COR-L47 (cell line): ENCODE measurements at regions not wholly inside any gene's neighbourhood (a gene's known extent, or its start where the extent isn't known, plus 50 kb on each side); places are given as distances from the start of the nearest gene placed in this dataset.
"Not testable (repeated sequence)": the region's sequence is repeated elsewhere in the genome, so short reads cannot be mapped to it uniquely, and the experiment has no call there.

Experiments used
- DNase-seq: peaks from one replicate; lab custom pipeline; 2025; lab: John Stamatoyannopoulos, UW

DNA sequence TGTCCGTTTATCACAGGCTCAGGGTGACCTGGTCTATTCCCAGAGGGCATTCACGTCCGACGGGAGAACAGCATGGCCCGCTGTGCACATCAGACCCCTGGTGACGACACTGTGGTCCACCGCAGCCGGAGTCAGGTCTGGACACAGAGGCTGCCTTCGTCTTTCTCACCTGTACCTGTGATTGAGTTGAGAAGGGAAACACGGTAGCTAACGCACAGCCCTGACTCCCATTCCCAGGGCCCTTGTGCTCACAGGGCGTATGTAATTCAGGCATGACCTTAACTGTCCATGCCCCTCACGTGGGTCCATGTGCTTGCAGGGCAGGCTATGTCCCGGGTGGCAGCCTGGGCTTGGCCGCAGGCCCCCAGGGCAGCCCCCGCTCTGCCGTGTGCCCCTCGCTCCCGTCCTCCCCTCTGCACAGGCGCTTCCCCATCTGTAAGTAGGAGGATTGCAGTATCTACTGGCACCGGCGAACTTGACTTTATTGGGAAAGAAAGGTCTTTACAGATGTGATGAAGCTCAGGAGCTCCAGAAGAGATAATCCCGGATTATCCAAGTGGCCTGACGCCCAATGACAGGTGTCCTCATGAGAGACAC is 221.3 kb upstream of the TCERG1L start:
- no peak for DNase-seq

DNA sequence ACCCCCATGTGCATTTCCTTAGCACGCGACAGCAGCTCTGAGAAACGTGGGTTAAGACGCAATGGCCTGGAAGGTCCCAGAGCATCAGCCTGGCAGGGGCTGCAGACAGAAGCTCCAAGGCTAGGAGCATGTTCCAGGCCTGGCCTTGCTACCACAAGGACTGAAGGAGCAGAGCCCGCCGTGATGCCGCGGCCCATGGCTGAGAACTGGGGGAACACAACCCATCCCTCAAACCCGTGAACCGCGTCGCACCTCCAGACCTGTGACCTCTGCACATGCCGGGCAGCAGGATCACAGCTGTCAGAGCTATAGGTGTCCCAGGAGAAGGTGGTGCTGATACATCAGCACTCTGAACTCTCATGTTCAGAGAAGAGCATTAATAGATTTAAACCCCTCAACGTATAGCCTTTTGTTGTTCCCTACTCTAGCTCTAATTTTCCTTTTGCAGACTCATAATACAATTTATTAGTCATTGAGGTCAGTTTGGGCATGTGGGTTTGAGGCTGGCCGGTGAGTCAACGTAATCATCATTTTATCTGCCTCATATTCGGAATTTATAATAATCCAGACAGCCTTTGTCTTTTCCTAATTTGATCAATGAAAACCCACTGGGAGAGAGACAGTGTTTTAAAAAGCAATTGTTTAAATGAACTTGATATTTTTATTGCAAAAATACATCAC is 222.5 kb upstream of the TCERG1L start:
- DNase-seq, result no peak

DNA sequence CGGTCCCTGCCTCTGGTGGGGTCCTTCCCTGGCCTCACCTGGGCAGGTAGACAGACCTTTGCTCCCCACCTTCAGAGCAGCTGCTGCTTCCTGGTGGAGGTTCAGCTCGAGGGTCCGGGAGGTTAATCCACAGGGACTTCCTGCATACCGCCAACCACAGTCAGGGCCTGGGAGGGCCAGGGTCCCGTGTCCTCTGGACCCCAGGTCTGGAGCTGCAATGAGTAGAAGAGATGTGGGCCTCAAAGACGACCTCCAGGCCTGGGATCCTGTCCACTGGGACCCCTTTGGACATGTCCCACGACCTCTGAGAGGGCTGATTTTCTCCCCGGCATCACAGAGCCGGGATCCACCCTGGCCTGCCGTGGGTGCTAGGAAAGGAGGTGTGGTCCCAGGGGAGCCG is 223.3 kb upstream of the TCERG1L start:
- no peak for DNase-seq

DNA sequence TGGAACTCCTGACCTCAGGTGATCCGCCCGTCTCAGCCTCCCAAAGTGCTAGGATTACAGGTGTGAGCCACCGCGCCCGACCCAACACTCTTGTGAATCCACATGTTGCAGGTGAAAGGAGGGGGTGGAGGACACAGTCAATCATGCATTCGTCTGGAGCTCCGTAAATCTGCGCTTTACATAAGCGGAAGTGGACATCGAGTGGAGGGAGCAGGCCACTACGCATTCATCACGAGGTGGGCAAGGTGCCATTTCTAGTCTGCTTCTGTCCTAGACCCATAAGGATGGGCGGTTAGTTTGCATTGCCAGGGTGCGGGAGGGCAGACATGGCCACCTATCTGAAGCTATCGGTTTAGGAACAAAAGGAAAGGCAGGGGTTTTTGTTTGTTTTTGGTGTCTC is 225.2 kb upstream of the TCERG1L start:
- DNase-seq, result no peak

DNA sequence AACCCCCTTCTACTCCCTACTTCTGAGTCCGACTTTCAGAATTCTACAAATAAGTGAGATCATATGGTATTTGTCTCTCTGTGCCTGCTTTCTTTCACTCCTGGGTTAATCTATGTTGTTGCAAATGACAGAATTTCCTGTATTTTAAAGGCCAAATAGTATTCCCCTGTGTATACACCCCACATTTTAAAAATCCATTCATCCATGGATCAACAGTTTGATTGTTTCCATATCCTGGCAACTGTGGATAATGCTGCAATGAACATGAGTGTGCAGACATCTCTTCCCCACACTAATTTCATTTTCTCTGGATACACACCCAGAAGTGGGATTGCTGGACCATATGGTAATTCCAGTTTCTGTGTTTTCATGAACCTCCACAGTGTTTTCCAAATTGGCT is 225.8 kb upstream of the TCERG1L start:
- DNase-seq, result no peak

DNA sequence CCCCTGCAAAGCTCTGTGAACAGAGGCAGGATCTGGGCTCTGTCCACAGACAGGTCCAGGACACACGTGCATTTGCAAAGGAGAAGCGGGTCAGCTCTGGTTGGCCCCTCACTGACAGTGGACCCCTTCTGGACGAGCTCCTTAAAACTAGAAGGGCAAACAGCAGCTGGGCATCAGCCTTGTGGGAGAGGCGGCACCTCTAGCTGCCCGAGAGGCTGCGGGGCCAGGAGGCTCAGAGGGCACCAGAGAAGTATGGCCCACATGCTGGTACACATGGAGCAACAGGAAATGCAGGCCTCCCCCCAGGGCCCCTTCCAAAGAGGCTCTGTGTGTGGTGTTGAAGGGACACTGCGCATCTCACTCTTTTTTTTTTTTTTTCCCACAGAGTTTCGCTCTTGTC is 233.0 kb upstream of the TCERG1L start:
- DNase-seq, result no peak

DNA sequence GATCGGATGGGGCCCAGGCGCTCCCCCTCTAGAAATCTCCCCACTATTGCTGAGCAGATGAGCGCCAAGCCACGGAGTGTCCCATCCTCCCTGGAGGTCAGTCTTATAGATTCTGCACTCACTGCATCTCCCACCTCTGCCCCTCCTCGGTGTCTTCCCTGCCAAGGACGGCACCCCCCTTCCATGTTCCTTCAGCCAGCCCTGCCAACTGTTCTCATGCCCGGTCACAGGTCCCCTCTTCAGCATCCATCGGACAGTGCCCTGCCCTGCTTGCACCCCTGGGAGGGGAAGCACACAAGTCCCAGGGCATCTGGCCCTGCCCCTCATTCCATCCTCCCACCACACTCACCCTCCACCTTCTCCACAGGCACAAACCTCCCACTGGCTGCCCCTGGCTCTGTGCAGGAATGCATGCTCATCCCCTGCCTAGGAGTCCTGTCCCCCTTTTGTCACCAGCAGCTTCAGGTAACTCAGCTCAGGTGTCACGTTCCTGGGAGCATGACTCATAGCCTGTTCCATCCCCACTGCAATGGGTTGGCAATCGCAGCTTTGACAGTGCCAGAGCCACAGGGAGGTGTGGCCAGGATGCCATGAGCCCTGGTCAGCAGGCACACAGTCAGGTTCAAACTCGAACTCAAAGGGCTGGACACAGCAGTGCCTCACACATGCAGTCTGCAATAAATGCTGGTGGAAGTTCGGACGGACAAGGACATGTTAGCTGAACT is 234.7 kb upstream of the TCERG1L start:
- DNase-seq, result no peak

DNA sequence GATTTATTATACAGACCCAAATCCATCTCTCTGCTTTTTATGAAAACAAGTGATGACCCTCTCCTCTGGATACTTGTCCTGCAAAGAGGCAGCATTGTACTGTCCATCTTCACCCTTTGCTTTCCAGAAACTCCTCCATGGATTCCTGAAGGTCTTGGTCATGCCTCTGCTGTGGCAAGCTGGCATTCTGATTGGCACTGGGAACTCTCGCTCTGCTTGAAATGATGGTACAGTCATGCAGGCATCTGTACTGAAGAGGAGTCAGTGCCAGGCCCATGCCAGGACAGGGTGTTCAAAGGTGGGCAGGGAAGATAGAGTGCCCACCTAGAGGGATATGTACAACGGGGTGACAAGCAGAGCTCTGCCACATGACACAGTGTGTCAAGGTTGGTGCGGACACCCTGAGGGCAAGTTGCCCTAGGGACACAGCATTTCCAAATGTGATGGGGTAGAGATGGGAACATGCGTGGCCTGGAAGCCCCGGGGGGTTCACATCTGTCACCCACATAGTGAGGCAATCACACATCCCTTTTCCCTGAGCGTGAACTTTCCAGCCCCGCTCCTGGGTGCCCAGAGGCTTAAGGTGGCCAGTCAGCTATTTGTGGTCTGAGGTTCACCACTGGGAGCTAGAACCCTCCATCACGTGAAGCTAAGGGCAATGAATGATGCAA is 235.7 kb upstream of the TCERG1L start:
- DNase-seq, result no peak

DNA sequence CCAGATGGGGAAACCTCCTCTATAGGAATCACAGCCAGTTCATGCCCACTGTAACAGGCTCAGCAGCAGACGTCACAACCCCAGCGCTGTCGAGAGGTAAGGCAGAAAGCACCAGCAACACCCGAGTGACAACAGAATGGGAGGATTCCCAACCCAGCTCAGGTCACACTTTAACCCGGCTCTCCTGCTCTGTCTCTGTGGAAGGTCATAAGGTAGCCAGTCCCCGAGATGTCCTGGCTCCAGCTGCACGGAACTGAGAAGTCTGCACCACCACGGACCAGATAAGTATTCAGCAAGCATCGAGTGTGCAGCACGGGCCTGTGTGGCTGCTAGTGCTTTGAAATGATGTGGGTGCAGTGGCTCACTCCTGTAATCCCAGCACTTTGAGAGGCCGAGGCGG is 236.7 kb upstream of the TCERG1L start:
- DNase-seq, result no peak

DNA sequence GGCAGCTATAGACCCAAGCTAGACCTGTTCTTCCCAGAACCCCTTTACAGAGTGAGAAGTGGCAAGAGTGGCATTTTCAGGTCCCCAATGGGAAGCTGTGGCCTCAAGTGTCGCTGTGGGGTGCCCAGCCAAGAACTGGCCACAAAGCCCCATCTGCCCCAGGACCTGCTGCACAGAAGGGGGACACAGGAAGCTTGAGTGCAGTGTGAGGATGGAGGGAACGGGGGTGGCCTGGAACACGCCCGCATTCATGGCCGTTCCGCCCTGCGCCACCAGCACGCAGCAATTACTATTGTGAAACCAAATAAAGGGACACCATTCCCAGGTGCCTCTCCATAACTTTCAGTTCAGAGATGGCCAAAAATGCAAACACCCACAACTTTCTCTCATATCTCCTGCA is 237.6 kb upstream of the TCERG1L start:
- DNase-seq, result no peak

DNA sequence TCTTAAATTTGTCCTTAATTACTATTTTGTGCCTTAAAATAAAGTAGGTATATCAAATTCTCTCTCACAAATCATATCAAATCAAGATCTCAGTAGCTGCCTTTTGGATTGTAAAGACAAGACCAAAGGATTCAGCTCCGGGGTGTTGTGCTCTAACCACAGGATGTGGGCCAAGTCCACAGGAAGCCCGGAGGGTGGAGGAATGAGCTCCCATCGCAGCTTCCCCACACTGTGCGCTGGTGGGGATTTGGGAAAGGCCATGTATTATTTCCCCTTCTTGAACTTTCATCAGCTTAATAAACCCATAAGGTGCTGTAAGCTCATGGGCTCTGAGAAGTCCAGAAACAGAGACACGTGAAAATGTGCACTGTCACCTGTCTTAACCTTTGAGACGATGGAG is 241.6 kb upstream of the TCERG1L start:
- DNase-seq, result no peak

DNA sequence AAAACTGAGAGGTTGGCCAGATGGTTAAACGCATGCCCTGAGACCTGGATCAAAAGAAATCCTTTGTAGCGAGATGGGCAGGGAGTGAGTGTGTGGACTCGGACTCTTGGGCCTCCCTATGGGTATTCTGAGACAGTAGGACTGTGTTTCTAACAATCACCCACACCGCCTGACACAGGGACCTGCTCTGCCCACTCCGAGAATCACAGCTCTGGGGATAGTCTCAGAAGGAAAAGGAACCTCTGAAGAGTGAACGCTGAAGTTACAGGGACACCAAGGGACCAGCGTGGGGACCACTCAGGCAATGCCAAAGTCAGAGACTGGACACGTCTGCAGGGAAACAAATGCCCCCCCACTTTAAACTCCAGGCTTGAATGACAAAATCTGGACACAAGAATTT is 242.1 kb upstream of the TCERG1L start:
- no peak for DNase-seq

DNA sequence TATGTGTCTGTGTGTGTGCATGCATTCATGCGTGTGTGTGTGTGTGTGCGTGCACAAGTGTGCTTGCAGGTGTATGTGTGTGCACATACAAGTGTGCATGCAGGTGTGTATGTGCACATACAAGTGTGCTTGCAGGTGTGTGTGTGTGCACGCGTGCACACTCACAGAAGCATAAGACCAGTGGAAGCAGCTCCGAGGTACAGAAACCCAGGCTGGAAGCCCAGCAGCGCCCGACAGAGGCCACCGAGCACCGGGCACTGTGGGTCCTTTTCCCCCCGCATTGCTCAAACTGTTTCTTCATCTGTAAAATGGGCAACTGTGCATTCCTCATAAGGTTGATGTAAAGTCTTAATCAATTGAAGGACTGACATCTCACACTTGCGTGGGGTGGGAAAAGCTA is 243.3 kb upstream of the TCERG1L start:
- no peak for DNase-seq

DNA sequence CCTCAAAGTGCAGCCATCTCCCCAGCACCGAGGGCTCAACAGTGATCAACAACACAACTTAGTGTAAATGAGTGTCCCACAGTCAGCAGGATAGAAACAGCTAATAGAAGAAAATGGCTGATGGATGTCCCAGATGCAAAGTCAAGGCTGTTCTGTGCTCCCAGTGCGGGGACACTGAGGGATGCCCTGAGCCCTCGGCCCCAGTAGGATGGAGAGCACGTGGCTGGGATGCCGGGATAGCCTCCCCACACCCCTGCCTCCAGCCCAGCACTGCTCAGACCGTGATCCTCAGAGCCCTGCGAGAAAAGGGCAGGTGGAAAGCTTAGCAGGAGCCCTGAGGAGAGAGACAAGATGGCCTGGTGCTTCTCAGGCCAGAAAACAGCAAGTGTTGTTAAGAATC is 243.9 kb upstream of the TCERG1L start:
- DNase-seq, result no peak

DNA sequence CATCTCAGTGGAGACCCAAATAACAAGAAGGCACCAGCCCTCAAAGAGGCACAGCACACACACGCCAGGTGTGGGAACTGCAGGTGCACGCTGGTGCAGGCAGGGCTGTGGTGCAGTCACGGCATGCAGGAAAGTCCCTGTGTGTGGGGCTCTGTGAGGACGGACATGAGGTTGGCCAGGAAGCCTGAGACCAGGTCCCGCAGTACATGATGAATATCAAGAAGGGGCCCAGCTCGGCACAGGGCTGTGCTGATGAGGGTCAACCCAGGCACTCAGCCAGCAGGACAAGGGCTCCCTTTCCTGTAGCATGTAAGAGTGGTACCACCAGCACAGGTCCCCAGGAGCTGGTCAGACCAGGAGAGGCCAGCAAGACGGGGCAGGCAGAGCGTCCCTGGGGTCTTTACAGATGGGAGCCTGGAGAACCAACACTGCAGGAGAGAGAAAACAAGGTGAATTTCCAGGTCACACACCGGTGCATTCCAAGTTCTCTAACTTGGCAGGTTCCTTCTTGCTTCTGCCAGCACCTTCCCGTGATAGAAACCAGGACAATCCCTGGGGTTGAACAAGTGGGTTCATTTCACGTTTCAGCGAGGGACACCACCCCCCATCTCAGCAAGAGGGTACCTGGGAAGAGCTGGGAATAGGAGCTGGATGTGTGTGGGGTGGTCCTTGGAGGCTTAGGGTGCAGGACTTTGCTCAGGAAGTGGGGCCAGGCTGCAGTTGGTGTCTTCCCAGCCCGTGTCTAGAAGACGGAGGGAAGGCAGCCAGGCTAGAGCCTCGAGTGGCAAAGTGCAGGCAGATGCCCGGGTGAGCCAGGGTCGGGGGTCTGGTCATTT is 244.8 kb upstream of the TCERG1L start:
- DNase-seq, result no peak

DNA sequence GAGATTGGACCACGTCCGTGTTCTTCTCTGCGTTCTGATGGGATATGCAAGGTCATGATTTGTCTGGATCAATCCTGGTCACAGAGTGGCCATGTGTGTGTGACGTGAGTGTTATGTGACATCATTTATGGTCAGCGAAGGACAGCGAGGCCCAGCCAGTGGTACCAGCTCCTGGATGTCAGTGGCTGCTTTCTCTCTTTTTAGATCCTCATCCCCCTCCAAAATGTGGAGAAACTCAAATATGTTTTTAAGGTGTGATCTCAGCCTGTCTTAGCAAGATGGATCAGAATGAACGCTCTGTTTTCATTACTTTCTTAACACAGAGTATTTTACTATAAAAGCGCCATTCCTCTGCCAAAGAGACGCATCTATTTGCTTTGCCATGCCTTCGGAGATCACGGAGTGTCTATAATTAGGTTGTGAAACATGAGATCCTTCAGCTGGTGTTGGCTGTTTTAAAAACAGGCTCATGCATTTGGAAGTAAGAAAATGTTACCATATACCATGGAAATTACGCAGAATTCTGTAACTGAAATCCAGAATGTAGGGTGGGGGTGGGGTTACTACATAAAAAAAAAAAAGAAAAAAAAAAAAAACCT is 245.5 kb upstream of the TCERG1L start:
- no peak for DNase-seq

DNA sequence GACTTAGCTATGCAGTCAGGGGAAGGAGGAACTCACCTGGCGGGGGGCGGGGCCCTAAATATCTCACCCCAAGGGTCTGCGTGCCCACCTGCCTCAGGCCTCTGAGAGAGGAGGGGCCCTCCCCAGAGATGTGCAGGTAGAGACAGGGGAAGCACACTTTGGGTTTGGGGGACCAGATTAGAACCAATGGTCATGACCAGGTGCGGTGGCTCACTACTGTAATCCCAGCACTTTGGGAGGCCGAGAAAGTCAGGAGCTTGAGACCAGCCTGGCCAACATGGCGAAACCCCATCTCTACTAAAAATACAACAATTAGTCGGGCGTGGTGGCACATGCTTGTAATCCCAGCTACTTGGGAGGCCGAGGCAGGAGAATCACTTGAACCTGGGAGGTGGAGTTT is 246.4 kb upstream of the TCERG1L start:
- not testable (repeated sequence) for DNase-seq

DNA sequence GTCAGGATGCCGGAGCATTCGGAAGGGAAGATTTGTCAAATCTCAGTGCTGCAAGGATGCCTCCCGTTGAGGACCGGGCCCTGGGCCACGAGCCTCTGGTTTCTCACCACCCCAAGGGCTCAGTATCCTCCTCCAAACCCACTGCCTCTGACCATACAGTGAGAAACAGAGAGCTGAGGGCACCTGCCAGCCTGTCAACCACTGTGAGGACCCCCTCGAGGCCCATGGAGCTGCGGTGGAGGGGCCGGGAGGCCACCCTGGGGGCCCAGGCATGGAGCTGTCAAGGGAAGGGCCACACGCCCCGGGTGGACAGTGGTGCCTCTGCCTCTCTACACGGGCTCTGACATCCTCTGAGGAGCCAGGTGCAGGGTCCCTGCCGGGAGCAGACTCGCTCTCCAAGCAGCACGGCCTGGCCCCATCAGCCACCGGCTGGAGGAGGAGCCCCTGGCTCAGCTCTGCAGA is 248.0 kb upstream of the TCERG1L start:
- DNase-seq, result no peak

DNA sequence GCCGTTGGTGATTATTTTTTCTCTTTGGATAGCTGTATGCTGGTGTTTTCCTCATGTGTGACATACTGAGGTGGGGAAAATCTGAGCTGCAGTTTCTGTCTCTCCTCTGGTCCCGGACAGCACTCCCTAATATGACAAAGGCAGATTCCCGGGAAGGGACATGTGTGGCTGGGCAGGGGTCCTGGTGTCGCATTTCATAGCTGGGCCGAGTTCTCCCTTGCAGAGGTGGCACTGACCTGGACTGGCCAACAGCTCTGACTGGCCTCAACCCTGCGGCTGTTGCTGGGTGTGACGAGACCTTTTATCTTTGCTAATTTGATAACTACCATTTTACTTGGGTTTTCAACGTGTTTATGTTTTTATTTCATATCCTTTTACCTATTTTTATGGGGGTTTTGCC is 248.6 kb upstream of the TCERG1L start:
- DNase-seq, result no peak

DNA sequence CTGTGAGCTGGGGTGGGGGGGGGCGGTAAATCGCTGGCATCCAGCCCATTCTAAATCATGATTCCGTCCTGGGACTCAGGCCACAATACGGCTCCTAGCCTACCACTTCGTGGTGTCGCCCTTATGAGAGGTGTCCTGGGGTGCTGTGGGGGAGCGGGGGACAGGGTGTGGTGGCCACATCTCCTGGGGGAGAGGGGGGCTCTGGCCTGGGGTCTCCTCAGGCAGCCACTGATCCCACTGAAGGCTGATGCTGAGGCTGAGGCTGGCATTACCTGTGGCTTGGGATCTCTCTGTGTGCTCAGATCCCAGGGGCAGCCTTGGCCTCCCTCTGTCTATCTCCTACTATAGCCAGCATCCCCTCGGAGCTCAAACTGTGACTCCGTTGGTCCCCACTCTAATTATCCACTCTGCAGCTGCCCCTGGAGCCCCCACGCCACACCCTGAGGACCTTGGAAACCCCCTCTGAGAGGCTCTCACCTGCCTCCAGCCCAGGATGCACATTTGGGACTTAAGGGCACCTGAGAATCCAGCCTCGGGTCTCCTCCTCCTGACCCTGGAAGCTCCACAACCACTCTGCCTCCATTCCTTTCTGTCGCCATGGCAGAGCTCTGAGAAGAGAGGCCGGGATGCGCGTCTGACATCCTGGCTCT is 249.3 kb upstream of the TCERG1L start:
- DNase-seq, result no peak

DNA sequence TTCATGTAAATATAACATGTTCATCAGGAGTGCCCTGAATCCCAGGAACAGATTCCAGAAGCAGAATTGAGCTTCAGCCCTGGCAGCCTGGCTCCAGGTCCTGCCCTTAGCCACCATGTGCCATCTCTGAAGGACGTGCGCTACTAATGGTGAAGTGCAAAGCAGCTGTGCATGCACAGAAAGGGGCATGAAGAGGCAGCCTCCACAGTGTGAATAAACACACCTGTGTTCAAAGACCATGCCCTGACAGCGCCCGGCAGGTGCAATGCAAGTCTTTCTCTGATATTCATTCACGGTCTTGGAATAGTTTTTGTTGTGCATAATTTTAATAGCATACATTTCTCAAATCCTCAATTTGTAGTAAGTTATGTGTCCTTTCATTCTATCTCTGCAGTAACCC is 250.4 kb upstream of the TCERG1L start:
- no peak for DNase-seq
